ENCODE measurements at regions not wholly inside any gene's neighbourhood (a gene's known extent, or its start where the extent isn't known, plus 50 kb on each side); places are given as distances from the start of the nearest gene placed in this dataset.

DNA sequence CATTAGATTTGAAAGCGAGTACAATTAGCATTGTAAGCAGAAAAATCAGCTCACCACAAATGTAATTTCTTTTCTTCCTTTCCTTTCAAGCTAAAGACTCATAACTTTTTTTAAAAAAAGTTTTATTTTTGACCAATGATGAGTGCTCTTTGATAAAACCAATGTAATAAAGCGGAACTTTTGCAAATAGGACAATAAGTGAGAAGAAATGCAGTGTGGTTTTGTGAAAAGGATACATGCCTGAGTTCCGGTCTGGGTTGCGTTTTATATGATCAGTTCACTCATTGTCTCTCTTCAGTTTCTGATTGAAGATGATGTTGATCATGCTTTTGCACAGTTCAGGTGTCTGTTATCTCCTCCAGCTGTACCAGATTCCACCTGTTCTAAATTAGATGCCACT is 274.4 kb downstream of the KLF12 start:
- Histone ChIP-seq H3K9me3 (ENCODE audit: control insufficient read depth, insufficient read depth, low read depth, low read length) (no peaks in the 10 kb centered on the region), H3K36me3 (ENCODE audit: control insufficient read depth in 2 of 2, insufficient read depth in 1 of 2, low read length in 2 of 2) (no peaks in the 10 kb centered on the region), H3K4me1 (ENCODE audit: control insufficient read depth, insufficient read depth, low read length) (no peaks in the 10 kb centered on the region), H3K27ac (ENCODE audit: extremely low read depth, low read depth, low read length) (no peak overlapping the region), H3K4me3 (ENCODE audit: low read depth, low read length) (no peak overlapping the region)
- ChIA-PET POLR2A (no interaction called here), CTCF (interaction anchor here (0.7 kb wide), 1 partner anchor 75 kb away, joined by 3 read pairs; no protein-coding TSS in a partner anchor)
- TF ChIP-seq ZFHX2 (tag by site-specific recombination; conservative IDR thresholded peaks at IDR 0.05) (no peak), ZSCAN23 (tag by site-specific recombination; IDR thresholded peaks at IDR 0.05) (no peak), ZNF558 (tag by site-specific recombination; IDR thresholded peaks at IDR 0.05) (no peak), KLF1 (tag by site-specific recombination; IDR thresholded peaks at IDR 0.05) (no peak), ZNF202 (tag by site-specific recombination; IDR thresholded peaks at IDR 0.05; ENCODE audit: borderline replicate concordance) (no peak), KLF17 (tag by site-specific recombination; IDR thresholded peaks at IDR 0.05) (no peak), PRDM2 (tag by site-specific recombination; IDR thresholded peaks at IDR 0.05; ENCODE audit: borderline replicate concordance) (no peak), ZNF521 (tag by site-specific recombination; IDR thresholded peaks at IDR 0.05) (no peak), ZNF654 (tag by site-specific recombination; IDR thresholded peaks at IDR 0.05; ENCODE audit: low read depth) (no peak), ZNF140 (tag by site-specific recombination; IDR thresholded peaks at IDR 0.05) (no peak), IKZF3 (tag by site-specific recombination; IDR thresholded peaks at IDR 0.05) (no peak), ZNF280C (tag by site-specific recombination; IDR thresholded peaks at IDR 0.05) (no peak), YY1 (tag by site-specific recombination; IDR thresholded peaks at IDR 0.05) (no peak), ZNF621 (tag by site-specific recombination; IDR thresholded peaks at IDR 0.05) (no peak), ZNF561 (tag by site-specific recombination; IDR thresholded peaks at IDR 0.05; ENCODE audit: borderline replicate concordance) (no peak), ZBTB48 (tag by site-specific recombination; IDR thresholded peaks at IDR 0.05) (no peak)

DNA sequence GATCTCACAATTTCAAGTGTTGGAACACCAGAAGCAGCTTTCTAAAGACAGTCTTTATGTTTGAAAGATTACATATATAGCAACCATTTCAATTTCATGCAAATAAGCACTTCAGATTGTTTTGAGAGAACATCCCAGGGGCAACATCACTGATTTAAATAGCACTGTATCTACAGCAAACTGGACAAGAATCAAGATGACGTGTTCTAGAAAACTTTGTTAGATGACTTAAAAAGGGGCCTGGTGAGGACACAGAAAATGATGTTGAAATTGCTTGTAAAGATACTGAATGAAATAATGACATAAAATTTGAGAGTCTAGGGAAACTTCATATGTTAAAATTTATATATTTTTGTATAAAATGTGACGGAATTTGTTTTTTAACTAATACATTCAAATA is 277.1 kb downstream of the KLF12 start:
- Histone ChIP-seq H3K9me3 (ENCODE audit: control insufficient read depth, insufficient read depth, low read depth, low read length) (no peaks in the 10 kb centered on the region), H3K36me3 (ENCODE audit: control insufficient read depth in 2 of 2, insufficient read depth in 1 of 2, low read length in 2 of 2) (no peaks in the 10 kb centered on the region), H3K4me1 (ENCODE audit: control insufficient read depth, insufficient read depth, low read length) (no peaks in the 10 kb centered on the region), H3K27ac (ENCODE audit: extremely low read depth, low read depth, low read length) (no peak overlapping the region), H3K4me3 (ENCODE audit: low read depth, low read length) (no peak overlapping the region)
- TF ChIP-seq ZBTB20 (tag by site-specific recombination; IDR thresholded peaks at IDR 0.05) (no peak), ZNF132 (tag by site-specific recombination; IDR thresholded peaks at IDR 0.05; ENCODE audit: borderline replicate concordance) (no peak), SP7 (tag by site-specific recombination; IDR thresholded peaks at IDR 0.05) (no peak)
- TF ChIP-seq, protein P1, sequence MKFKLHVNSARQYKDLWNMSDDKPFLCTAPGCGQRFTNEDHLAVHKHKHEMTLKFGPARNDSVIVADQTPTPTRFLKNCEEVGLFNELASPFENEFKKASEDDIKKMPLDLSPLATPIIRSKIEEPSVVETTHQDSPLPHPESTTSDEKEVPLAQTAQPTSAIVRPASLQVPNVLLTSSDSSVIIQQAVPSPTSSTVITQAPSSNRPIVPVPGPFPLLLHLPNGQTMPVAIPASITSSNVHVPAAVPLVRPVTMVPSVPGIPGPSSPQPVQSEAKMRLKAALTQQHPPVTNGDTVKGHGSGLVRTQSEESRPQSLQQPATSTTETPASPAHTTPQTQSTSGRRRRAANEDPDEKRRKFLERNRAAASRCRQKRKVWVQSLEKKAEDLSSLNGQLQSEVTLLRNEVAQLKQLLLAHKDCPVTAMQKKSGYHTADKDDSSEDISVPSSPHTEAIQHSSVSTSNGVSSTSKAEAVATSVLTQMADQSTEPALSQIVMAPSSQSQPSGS (tag by site-specific recombination; IDR thresholded peaks at IDR 0.05; ENCODE audit: low read depth): no peak
- TF ChIP-seq, protein P2, sequence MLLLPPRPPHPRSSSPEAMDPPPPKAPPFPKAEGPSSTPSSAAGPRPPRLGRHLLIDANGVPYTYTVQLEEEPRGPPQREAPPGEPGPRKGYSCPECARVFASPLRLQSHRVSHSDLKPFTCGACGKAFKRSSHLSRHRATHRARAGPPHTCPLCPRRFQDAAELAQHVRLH (tag by site-specific recombination; IDR thresholded peaks at IDR 0.05): no peak
- POLR2A ChIA-PET: no interaction called here
- CTCF ChIA-PET: interaction anchor here (0.9 kb wide), 1 partner anchor 9 kb away, joined by 3 read pairs; no protein-coding TSS in a partner anchor

Measured in HEK293 (cell line).